Tibial nerve (tissue), 4 donors: ENCODE measurements at regions not wholly inside any gene's neighbourhood (a gene's known extent, or its start where the extent isn't known, plus 50 kb on each side); places are given as distances from the start of the nearest gene placed in this dataset.
A peak's percentile ranks its signal among the peaks of the same experiment; 100 is the strongest.

Experiments
- DNase-seq, 2 donors: peaks; one replicate each; pipeline ENCODE4 v3.0.0-alpha.2; 2019; ENCODE audit warnings: low spot score in 2 of 2
- H3K27ac ChIP-seq, 4 donors: fragments of 200-600 bp; sonication (generic) in 3 of 4; one replicate each; pipeline ENCODE4 v1.5.1; 2017 to 2019; ENCODE audit warnings: mild to moderate bottlenecking in 1 of 4
- H3K27me3 ChIP-seq, 2 donors: fragments of 200-600 bp; sonication (generic) in 1 of 2; one replicate each; pipeline versions ENCODE4 v1.5.1 to v1.6.0; 2017 to 2019
- H3K36me3 ChIP-seq, 3 donors: fragments of 200-600 bp; sonication (generic); one replicate each; pipeline ENCODE4 v1.5.1; 2018 to 2019
- H3K4me1 ChIP-seq, 4 donors: fragments of 200-600 bp; sonication (generic) in 3 of 4; one replicate each; pipeline ENCODE4 v1.5.1; 2017 to 2019
- H3K4me3 ChIP-seq, 4 donors: fragments of 200-600 bp; sonication (generic) in 3 of 4; one replicate each; pipeline ENCODE4 v1.5.1; 2017 to 2019; ENCODE audit warnings: mild to moderate bottlenecking in 1 of 4, moderate library complexity in 1 of 4
- H3K9me3 ChIP-seq, 4 donors: fragments of 200-600 bp; sonication (generic) in 3 of 4; one replicate each; pipeline ENCODE4 v1.5.1; 2017 to 2019
- EP300 ChIP-seq, 2 donors: sonication (generic); formaldehyde crosslinking; IDR thresholded peaks; one replicate each; pipeline ENCODE4 v1.6.1; 2017; ENCODE audit warnings: antibody characterized with exemption in 2 of 2, mild to moderate bottlenecking in 1 of 2
- POLR2A ChIP-seq, 2 donors: fragments of 450-650 bp; IDR thresholded peaks; one replicate each; pipeline ENCODE4 v1.6.1; 2017; ENCODE audit warnings: antibody characterized with exemption in 2 of 2, mild to moderate bottlenecking in 2 of 2, moderate library complexity in 2 of 2
- WGBS, 2 donors: methylation state at CpG; one replicate each; pipeline ENCODE4 v1.1.5; 2018; 5-methylcytosine and 5-hydroxymethylcytosine counted together
- TF ChIP-seq, protein P1 (sequence below), 5 experiments: fragments of 200-600 bp in 3 of 5; fragments of 450-650 bp in 2 of 5; sonication (generic) in 3 of 5; IDR thresholded peaks; one replicate each; pipeline ENCODE4 v1.5.1; 2016 to 2019; ENCODE audit warnings: antibody characterized with exemption in 5 of 5, mild to moderate bottlenecking in 3 of 5, moderate library complexity in 2 of 5

DNA sequence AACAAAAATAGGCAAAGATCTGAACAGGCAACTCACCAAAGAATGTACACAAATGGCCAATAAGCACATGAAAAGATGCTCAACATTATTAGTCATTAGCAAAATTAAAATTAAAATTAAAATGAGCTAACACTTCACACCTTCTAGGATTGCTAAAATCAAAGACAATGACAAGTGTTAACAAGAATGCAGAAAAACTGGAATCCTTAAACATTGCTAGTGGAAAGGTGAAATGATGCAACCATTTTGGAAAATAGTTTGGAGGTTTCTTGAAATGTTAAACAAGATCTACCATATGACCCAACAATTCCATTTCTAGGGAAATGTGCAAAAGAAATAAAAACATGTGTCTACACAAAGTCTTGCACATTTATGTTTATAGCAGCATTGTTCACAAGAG is 75.5 kb upstream of the DST start:
- Histone ChIP-seq H3K4me1 (peaks cover 0 to 41% (median 12%) of the 10 kb centered on the region in 4 donors), H3K4me3 (no peak overlapping the region), H3K36me3 (peaks cover 0 to 3% (median 0%) of the 10 kb centered on the region in 3 donors), H3K9me3 (no peaks in the 10 kb centered on the region), H3K27me3 (no peaks in the 10 kb centered on the region), H3K27ac (no peak overlapping the region)
- TF ChIP-seq, protein P1, sequence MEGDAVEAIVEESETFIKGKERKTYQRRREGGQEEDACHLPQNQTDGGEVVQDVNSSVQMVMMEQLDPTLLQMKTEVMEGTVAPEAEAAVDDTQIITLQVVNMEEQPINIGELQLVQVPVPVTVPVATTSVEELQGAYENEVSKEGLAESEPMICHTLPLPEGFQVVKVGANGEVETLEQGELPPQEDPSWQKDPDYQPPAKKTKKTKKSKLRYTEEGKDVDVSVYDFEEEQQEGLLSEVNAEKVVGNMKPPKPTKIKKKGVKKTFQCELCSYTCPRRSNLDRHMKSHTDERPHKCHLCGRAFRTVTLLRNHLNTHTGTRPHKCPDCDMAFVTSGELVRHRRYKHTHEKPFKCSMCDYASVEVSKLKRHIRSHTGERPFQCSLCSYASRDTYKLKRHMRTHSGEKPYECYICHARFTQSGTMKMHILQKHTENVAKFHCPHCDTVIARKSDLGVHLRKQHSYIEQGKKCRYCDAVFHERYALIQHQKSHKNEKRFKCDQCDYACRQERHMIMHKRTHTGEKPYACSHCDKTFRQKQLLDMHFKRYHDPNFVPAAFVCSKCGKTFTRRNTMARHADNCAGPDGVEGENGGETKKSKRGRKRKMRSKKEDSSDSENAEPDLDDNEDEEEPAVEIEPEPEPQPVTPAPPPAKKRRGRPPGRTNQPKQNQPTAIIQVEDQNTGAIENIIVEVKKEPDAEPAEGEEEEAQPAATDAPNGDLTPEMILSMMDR (IDR thresholded peaks at IDR 0.05): no peak
- TF ChIP-seq EP300 (IDR thresholded peaks at IDR 0.05): no peak
- TF ChIP-seq POLR2A (IDR thresholded peaks at IDR 0.05): no peak
- DNase-seq: no peak

DNA sequence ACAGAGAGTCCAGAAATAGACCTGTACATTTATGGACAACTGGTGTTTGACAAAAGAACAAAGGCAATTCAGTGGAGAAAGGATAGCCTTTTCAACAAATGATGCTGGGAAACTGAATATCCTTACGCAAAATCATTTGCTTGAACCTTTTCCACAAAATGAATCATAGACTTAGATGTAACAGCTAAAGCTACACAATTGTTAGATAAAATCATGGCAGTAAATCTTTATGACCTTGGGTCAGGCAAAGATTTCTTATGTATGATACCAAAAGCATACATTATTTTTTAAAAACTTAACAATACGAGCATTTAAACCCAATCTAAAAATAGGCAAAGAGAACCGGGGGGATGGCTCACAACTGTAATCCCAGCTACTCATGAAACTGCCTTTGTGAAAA is 73.5 kb upstream of the DST start:
- no peak for DNase-seq
- no peak for TF ChIP-seq POLR2A (IDR thresholded peaks at IDR 0.05)
- TF ChIP-seq, protein P1 (IDR thresholded peaks at IDR 0.05): no peak
- TF ChIP-seq EP300 (IDR thresholded peaks at IDR 0.05): no peak
- Histone ChIP-seq H3K27me3 (no peaks in the 10 kb centered on the region), H3K9me3 (no peaks in the 10 kb centered on the region), H3K4me1 (peaks cover 0 to 40% (median 12%) of the 10 kb centered on the region in 4 donors), H3K4me3 (no peak overlapping the region), H3K36me3 (peaks cover 0 to 3% (median 0%) of the 10 kb centered on the region in 3 donors), H3K27ac (peak overlapping the region in 1 of 4 donors; percentile 3)
- WGBS, 2 donors: 50 to 61% methylated on average over 3 of the region's 3 CpGs

DNA sequence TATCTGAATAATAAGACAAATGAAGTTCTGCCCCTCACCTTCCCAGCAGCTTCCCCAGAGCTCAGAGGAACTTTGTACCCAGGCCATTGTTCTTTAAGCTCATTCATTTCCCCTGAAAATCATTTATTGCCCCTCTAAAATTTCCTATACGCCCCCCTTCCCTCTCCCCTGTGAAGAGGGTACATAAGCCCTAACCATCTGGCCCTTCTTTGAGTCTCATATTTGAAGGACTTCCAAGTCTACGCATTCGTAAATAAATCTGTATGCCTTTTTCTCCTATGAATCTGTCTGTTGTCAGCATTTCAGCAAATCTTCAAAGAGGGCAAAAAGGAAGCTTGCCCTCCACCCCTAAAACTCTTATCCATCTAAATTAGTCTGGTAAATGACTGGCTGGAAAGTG is 73.1 kb upstream of the DST start:
- H3K4me3 ChIP-seq: no peak overlapping the region
- H3K9me3 ChIP-seq: no peaks in the 10 kb centered on the region
- H3K36me3 ChIP-seq: no peaks in the 10 kb centered on the region
- no peak for DNase-seq
- WGBS, 2 donors: 54 to 61% methylated on average over 3 of the region's 3 CpGs
- no peaks in the 10 kb centered on the region for H3K27me3 ChIP-seq
- no peak for TF ChIP-seq EP300 (IDR thresholded peaks at IDR 0.05)
- no peak for TF ChIP-seq POLR2A (IDR thresholded peaks at IDR 0.05)
- TF ChIP-seq, protein P1 (IDR thresholded peaks at IDR 0.05): no peak
- peaks cover 0 to 40% (median 12%) of the 10 kb centered on the region in 4 donors for H3K4me1 ChIP-seq
- H3K27ac ChIP-seq: peak overlapping the region in 2 of 4 donors; percentile 3 to 74

DNA sequence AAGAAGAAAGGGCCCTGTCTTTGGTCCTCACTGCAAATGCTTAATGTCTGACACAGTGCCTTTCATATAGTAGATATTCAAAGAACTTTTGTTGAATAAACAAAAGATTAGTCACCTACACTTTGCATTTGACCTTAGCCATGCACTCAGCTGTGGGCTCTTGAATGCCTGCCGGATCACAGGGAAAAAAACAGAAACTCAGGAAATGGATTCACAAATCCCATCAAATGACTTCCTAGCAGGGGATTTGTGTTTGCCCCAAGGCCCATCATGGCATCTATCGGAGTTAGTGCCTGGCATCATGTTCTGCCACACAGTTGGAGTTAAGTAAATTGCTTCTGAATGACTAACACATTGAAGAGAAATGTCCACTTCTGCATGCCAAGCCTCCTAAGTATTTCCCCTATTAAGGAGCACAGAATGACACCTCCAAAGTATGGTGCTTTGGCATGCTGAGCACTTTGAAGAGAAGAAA is 72.3 kb upstream of the DST start:
- WGBS, 2 donors: 14 to 25% methylated on average over 2 of the region's 2 CpGs
- no peak for DNase-seq
- peaks cover 0 to 43% (median 12%) of the 10 kb centered on the region in 4 donors for H3K4me1 ChIP-seq
- H3K36me3 ChIP-seq: no peaks in the 10 kb centered on the region
- H3K27ac ChIP-seq: peak overlapping the region in 2 of 4 donors; percentile 3 to 74
- no peak overlapping the region for H3K4me3 ChIP-seq
- TF ChIP-seq, protein P1 (IDR thresholded peaks at IDR 0.05): no peak
- TF ChIP-seq EP300 (IDR thresholded peaks at IDR 0.05) (no peak), POLR2A (IDR thresholded peaks at IDR 0.05) (no peak)
- no peaks in the 10 kb centered on the region for H3K9me3 ChIP-seq
- no peaks in the 10 kb centered on the region for H3K27me3 ChIP-seq

DNA sequence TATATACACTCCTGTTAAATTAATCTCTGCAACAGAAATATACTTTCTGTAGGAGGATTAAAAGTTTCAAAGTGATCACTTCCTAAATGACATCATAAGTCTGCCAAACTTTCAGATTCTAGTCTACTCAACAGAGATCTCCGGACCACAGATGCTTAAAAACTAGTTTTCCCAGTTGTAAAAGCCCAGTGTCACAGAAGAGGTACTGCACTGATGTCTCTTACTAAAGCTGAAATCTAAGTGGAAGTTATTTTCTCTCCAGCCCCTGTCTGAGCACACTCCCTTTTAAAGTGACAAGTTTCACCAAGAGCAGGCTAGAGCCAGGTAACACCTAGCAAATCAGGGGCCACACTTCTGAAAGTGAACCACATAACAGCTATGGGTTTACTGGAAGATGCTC is 71.6 kb upstream of the DST start:
- DNase-seq: no peak
- WGBS, 2 donors: 57 to 65% methylated on average over 1 of the region's 1 CpG
- Histone ChIP-seq H3K27me3 (no peaks in the 10 kb centered on the region), H3K27ac (peak overlapping the region in 2 of 4 donors; percentile 29 to 74), H3K9me3 (no peaks in the 10 kb centered on the region), H3K36me3 (no peaks in the 10 kb centered on the region), H3K4me1 (peaks cover 0 to 51% (median 12%) of the 10 kb centered on the region in 4 donors), H3K4me3 (no peak overlapping the region)
- TF ChIP-seq, protein P1 (IDR thresholded peaks at IDR 0.05): no peak
- TF ChIP-seq POLR2A (IDR thresholded peaks at IDR 0.05) (no peak), EP300 (IDR thresholded peaks at IDR 0.05) (no peak)
